AG04449 (cell line): ENCODE measurements at regions not wholly inside any gene's neighbourhood (a gene's known extent, or its start where the extent isn't known, plus 50 kb on each side); places are given as distances from the start of the nearest gene placed in this dataset.

ENCODE experiments used
- CTCF ChIA-PET: fragments of 350-600 bp; formaldehyde crosslinking; extraction: SDS; loops from one replicate; lab custom pipeline; 2021; ENCODE audit warnings: antibody characterized with exemption; lab: Yijun Ruan, JAX
- POLR2A ChIA-PET: fragments of 400-600, 350-600 bp; formaldehyde crosslinking; extraction: SDS; loops from one replicate; lab custom pipeline; 2020; ENCODE audit warnings: antibody characterized with exemption, inconsistent platforms; lab: Yijun Ruan, JAX
- DNase-seq: peaks from one replicate; pipeline ENCODE4 v3.0.0-alpha.2; 2010; ENCODE audit warnings: low read depth, low spot score
- H3K4me3 ChIP-seq: 2 replicates; pipeline ENCODE4 v1.5.1; 2011; ENCODE audit warnings: low read depth, mild to moderate bottlenecking, control low read depth, low read length
- CTCF ChIP-seq: IDR thresholded peaks from one replicate; pipeline ENCODE4 v1.5.1; 2011; ENCODE audit warnings: mild to moderate bottlenecking, moderate library complexity, low read length, control low read depth, inconsistent platforms; ENCODE audit not compliant: insufficient read depth; ENCODE audit errors: missing control alignments

DNA sequence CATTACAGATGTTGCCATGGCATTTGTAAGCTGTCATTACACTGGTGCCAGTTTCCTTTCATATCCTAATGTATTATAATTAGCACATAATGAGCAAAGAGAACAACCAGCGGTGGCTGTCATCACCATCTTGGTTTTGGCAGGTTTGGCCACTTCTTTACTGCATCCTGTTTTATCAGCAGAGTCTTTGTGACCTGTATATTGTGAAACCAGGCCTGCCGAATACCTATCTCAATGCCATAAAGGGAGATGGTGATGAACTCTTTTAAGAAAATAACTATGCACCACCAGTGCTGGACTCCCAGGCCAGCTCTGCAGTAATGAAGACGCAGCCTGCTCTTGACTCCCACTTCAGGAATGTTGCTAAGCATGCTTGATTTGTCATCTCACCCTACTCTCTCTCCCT is 458.1 kb upstream of the NR2F2 start:
- DNase-seq = no peak
- POLR2A ChIA-PET = no interaction called here
- H3K4me3 ChIP-seq = no peak overlapping the region
- no peak for TF ChIP-seq CTCF
- CTCF ChIA-PET = no interaction called here

DNA sequence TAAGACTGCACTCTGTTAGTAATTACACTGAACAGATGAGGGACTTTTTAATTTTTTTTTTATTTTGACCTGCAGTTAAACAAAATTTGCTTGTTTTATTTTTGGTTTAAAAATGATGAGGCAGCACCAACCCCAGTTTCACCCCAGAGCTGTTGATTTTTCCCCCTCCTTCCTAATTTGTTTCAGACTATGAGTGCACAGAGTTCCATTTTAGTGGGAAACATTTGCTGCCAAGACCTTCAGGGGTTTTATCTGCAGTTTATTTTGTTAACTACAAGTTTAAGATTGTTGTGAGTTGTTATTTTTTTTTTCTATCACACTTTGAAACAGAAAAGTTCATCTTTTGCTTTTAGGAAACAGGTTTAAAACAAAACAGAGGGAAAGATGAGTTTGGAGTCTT is 455.9 kb upstream of the NR2F2 start:
- H3K4me3 ChIP-seq = no peak overlapping the region
- no peak for TF ChIP-seq CTCF
- ChIA-PET POLR2A (no interaction called here), CTCF (no interaction called here)
- DNase-seq = no peak

GRCh38 chr15:95875121-95875643 is 455.3 kb upstream of the NR2F2 start:
- TF ChIP-seq CTCF = no peak
- ChIA-PET POLR2A (no interaction called here), CTCF (no interaction called here)
- DNase-seq = no peak
- no peak overlapping the region for H3K4me3 ChIP-seq

- no peak overlapping the region for H3K4me3 ChIP-seq
- ChIA-PET CTCF (no interaction called here), POLR2A (no interaction called here)
- no peak for DNase-seq
- TF ChIP-seq CTCF = no peak
These were observed 450.4 kb upstream of the NR2F2 start for GRCh38 chr15:95880031-95880570.

- H3K4me3 ChIP-seq = no peak overlapping the region
- DNase-seq = no peak
- ChIA-PET POLR2A (no interaction called here), CTCF (no interaction called here)
- no peak for TF ChIP-seq CTCF
These were observed 449.9 kb upstream of the NR2F2 start for GRCh38 chr15:95880630-95881029.

DNA sequence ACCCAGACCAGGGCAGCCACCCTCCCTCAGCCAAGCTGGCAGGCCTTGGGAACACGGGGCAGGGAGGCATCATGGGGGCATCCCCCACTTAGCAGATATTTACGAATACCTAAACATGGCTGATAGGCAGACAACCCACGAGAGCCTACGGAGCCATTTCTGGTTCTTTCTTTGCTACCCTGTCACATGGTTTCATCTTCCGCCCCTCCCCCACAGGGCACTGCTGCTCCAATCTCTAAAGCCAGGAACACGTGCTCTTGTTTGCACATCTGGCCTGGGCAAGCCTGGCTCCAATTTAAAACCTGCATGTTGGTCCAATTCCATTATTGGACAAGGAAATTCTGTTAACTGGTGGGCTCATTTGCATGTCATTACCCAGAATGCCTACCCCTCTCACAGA is 447.4 kb upstream of the NR2F2 start:
- ChIA-PET POLR2A (no interaction called here), CTCF (no interaction called here)
- DNase-seq = no peak

More for the DNA sequence above, 447.4 kb upstream of the NR2F2 start:
- no peak overlapping the region for H3K4me3 ChIP-seq
- TF ChIP-seq CTCF = no peak
